ENCODE measurements at regions not wholly inside any gene's neighbourhood (a gene's known extent, or its start where the extent isn't known, plus 50 kb on each side); places are given as distances from the start of the nearest gene placed in this dataset.

GRCh38 chr5:96573513-96573894 is 88.7 kb upstream of the CAST start:
- Histone ChIP-seq H3K14ac (ENCODE audit: insufficient read depth, low read length) (no peak overlapping the region), H2BK15ac (ENCODE audit: low read depth, low read length) (no peak overlapping the region), H3K4ac (ENCODE audit: low read depth, low read length) (no peak overlapping the region), H4K91ac (ENCODE audit: insufficient read length, low read depth, low read length) (no peak overlapping the region), H3K79me1 (ENCODE audit: insufficient read depth, low read depth, low read length, poor library complexity, severe bottlenecking) (no peaks in the 10 kb centered on the region), H4K8ac (replicated peaks; ENCODE audit: insufficient read length, low read depth, low read length) (no peak overlapping the region), H3K23ac (ENCODE audit: insufficient read length, low read depth, low read length) (no peak overlapping the region), H2BK12ac (ENCODE audit: insufficient read length, low read depth, low read length) (no peak overlapping the region), H4K20me1 (ENCODE audit: control insufficient read depth, insufficient read depth, insufficient read length) (no peaks in the 10 kb centered on the region), H3K27me3 (ENCODE audit: insufficient read depth, low read length) (no peaks in the 10 kb centered on the region), H3T11ph (ENCODE audit: low read length) (no peak overlapping the region), H2BK5ac (ENCODE audit: insufficient read length, low read length) (no peak overlapping the region), H3K79me2 (ENCODE audit: insufficient read depth, low read length) (no peaks in the 10 kb centered on the region), H3K56ac (ENCODE audit: insufficient read length, low read depth, low read length) (no peak overlapping the region), H3K4me2 (ENCODE audit: insufficient read depth, insufficient read length, low read length) (no peak overlapping the region), H2BK20ac (ENCODE audit: low read depth, low read length, poor library complexity, severe bottlenecking) (no peak overlapping the region), H3K4me1 (ENCODE audit: insufficient read depth, low read length) (no peaks in the 10 kb centered on the region), H2AFZ (ENCODE audit: low read length) (no peak overlapping the region), H3K27ac (ENCODE audit: insufficient read length, low read depth, low read length) (no peak overlapping the region), H2AK5ac (ENCODE audit: insufficient read length, low read length) (no peak overlapping the region), H4K5ac (ENCODE audit: insufficient read length, low read depth, low read length) (no peak overlapping the region), H3K9me3 (ENCODE audit: control insufficient read depth, low read depth, low read length) (no peaks in the 10 kb centered on the region), H3K18ac (ENCODE audit: insufficient read length, low read depth, low read length) (no peak overlapping the region), H3K9ac (ENCODE audit: extremely low read depth, insufficient read length, low read length) (no peak overlapping the region), H2BK120ac (ENCODE audit: low read depth, low read length, poor library complexity, severe bottlenecking) (no peak overlapping the region), H3K23me2 (ENCODE audit: insufficient read length, low read depth, low read length, poor library complexity, severe bottlenecking) (no peaks in the 10 kb centered on the region)
- no peak for TF ChIP-seq CTCF (conservative IDR thresholded peaks at IDR 0.05)
- Mint-ChIP-seq H3K4me1 (no peaks in the 10 kb centered on the region), H3K27ac (no peak overlapping the region), H3K4me3 (no peak overlapping the region), H3K27me3 (ENCODE audit: low read depth) (no peaks in the 10 kb centered on the region; the same call in 1 of the 2 replicates), H3K36me3 (ENCODE audit: insufficient read depth in 1 of 3, low read depth in 3 of 3) (no peaks in the 10 kb centered on the region), H3K9me3 (no peaks in the 10 kb centered on the region)
- DNase-seq: no peak

Measured in H9 (cell line).